OCI-LY7 (cell line): ENCODE measurements at regions not wholly inside any gene's neighbourhood (a gene's known extent, or its start where the extent isn't known, plus 50 kb on each side); places are given as distances from the start of the nearest gene placed in this dataset.

Experiments used
- BruUV-seq: library from RNA; stranded (reverse); fragments of 400-500 nt; replicated peaks from 2 replicates; lab custom pipeline; 2021; lab: Mats Ljungman, UMichigan
- CTCF ChIA-PET: fragments of 300-600 bp; sonication (Branson Sonifier 250); formaldehyde crosslinking; loops from one replicate; lab custom pipeline; 2022; ENCODE audit warnings: antibody characterized with exemption; ENCODE audit not compliant: unreplicated experiment; lab: Charles Lee
- POLR2A ChIA-PET: fragments of 300-600 bp; sonication (Branson Sonifier 250); formaldehyde crosslinking; loops from one replicate; lab custom pipeline; 2022; ENCODE audit warnings: antibody characterized with exemption; lab: Charles Lee
- DNase-seq: peaks from one replicate; pipeline ENCODE4 v3.0.0-alpha.2; 2015; ENCODE audit warnings: low spot score
- H2AFZ ChIP-seq: fragments of 200-600 bp; sonication (generic), shearing (Covaris generic); 2 replicates; pipeline ENCODE4 v1.6.1; 2014; ENCODE audit warnings: mild to moderate bottlenecking, antibody characterized with exemption, low read length, moderate library complexity
- H3K27ac ChIP-seq: fragments of 200-600 bp; sonication (generic); 2 replicates; pipeline ENCODE4 v1.5.1; 2014; ENCODE audit warnings: mixed run types, low read depth, mild to moderate bottlenecking, moderate library complexity, low read length, inconsistent platforms; ENCODE audit not compliant: poor library complexity, severe bottlenecking
- H3K36me3 ChIP-seq: fragments of 200-600 bp; sonication (generic); 2 replicates; pipeline ENCODE4 v1.6.1; 2014; ENCODE audit warnings: mild to moderate bottlenecking, antibody characterized with exemption, low read length, moderate library complexity, mixed read lengths; ENCODE audit not compliant: insufficient read depth
- H3K4me1 ChIP-seq: fragments of 200-600 bp; sonication (generic); 2 replicates; pipeline ENCODE4 v1.5.1; 2014; ENCODE audit warnings: mild to moderate bottlenecking, low read length; ENCODE audit not compliant: insufficient read depth, poor library complexity, severe bottlenecking
- H3K4me2 ChIP-seq: fragments of 200-600 bp; sonication (generic); 2 replicates; pipeline ENCODE4 v1.6.1; 2014; ENCODE audit warnings: mild to moderate bottlenecking, low read length
- H3K4me3 ChIP-seq: fragments of 200-600 bp; sonication (generic); 2 replicates; pipeline ENCODE4 v1.5.1; 2014; ENCODE audit warnings: mild to moderate bottlenecking, low read depth, low read length; ENCODE audit not compliant: poor library complexity, severe bottlenecking
- H3K79me2 ChIP-seq: fragments of 200-600 bp; sonication (generic); 2 replicates; pipeline ENCODE4 v1.6.1; 2016; ENCODE audit warnings: low read depth, mild to moderate bottlenecking, low read length, moderate library complexity, mixed read lengths; ENCODE audit not compliant: insufficient read depth
- H3K9me2 ChIP-seq: fragments of 200-600 bp; sonication (generic); 2 replicates; pipeline ENCODE4 v1.6.1; 2016; ENCODE audit warnings: mild to moderate bottlenecking, low read length, mixed read lengths; ENCODE audit not compliant: insufficient read depth
- H3K9me3 ChIP-seq: fragments of 200-600 bp; sonication (generic); 2 replicates; pipeline ENCODE4 v1.6.1; 2014; ENCODE audit warnings: mild to moderate bottlenecking, mixed run types, low read length, mixed read lengths
- H4K20me1 ChIP-seq: fragments of 200-600 bp; sonication (generic); 2 replicates; pipeline ENCODE4 v1.6.1; 2014; ENCODE audit warnings: mild to moderate bottlenecking, antibody characterized with exemption, low read length, moderate library complexity, mixed read lengths; ENCODE audit not compliant: insufficient read depth
- CTCF ChIP-seq: fragments of 200-600 bp; sonication (generic); conservative IDR thresholded peaks from 2 replicates; pipeline ENCODE4 v1.5.1; 2014; ENCODE audit warnings: mild to moderate bottlenecking, antibody characterized with exemption, low read length, moderate library complexity, mixed read lengths
- EZH2phosphoT487 ChIP-seq: fragments of 200-600 bp; sonication (generic); IDR thresholded peaks from 2 replicates; pipeline ENCODE4 v1.6.1; 2018; ENCODE audit warnings: low read depth, borderline replicate concordance, mild to moderate bottlenecking, mixed run types, antibody characterized with exemption, low read length, moderate library complexity, mixed read lengths
- intact Hi-C: fragments of 100-400 bp; cut with micrococcal nuclease; formaldehyde crosslinking; loops from one replicate; pipeline ENCODE4 v1.10.0; 2022; ENCODE audit not compliant: unreplicated experiment

GRCh38 chr14:95386536-95387095 lies 66.9 kb upstream of the CLMN start:
- Histone ChIP-seq H3K4me2 (no peak overlapping the region), H4K20me1 (no peaks in the 10 kb centered on the region), H2AFZ (no peak overlapping the region), H3K4me1 (no peaks in the 10 kb centered on the region), H3K27ac (no peak overlapping the region), H3K79me2 (no peaks in the 10 kb centered on the region), H3K36me3 (no peaks in the 10 kb centered on the region), H3K9me2 (no peaks in the 10 kb centered on the region), H3K9me3 (no peaks in the 10 kb centered on the region), H3K4me3 (no peak overlapping the region)
- no peak for TF ChIP-seq EZH2phosphoT487
- POLR2A ChIA-PET = no interaction called here
- intact Hi-C loops = no loop called here
- no peak for DNase-seq
- CTCF ChIA-PET = no interaction called here
- BruUV-seq = no TSS peak

DNA sequence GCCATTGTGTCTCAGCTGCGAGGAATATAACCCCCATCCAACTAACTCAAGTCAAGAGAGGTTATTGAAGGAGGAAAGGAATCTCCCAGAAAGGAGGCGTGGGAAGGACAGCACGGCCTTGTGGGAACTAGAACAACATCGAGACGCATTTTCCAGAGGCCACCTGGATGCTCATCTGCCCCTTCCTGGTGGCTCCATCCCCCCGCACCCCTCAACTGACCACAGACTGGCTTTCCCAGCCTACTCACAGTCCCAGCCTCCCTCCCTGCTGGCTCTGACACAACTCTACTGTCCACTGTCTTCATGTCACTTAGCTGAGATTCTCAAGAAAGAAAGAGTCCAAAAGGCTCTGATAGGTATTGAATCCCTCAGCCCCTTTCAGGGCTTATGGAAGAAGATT lies 66.0 kb upstream of the CLMN start:
- Histone ChIP-seq H3K79me2 (no peaks in the 10 kb centered on the region), H3K4me1 (no peaks in the 10 kb centered on the region), H3K4me3 (no peak overlapping the region), H3K27ac (no peak overlapping the region), H4K20me1 (no peaks in the 10 kb centered on the region), H3K9me2 (no peaks in the 10 kb centered on the region), H3K36me3 (no peaks in the 10 kb centered on the region), H2AFZ (no peak overlapping the region), H3K4me2 (no peak overlapping the region), H3K9me3 (no peaks in the 10 kb centered on the region)
- ChIA-PET POLR2A (interaction anchor here (0.5 kb wide), 1 partner anchor 165 kb away, joined by 4 read pairs; no protein-coding TSS in a partner anchor), CTCF (no interaction called here)
- TF ChIP-seq EZH2phosphoT487 (no peak), CTCF (no peak)
- intact Hi-C loops = no loop called here
- DNase-seq = no peak
- BruUV-seq = no TSS peak

GRCh38 chr14:95382747-95383146 lies 63.0 kb upstream of the CLMN start:
- Histone ChIP-seq H3K36me3 (no peaks in the 10 kb centered on the region), H3K4me1 (no peaks in the 10 kb centered on the region), H2AFZ (no peak overlapping the region), H3K79me2 (no peaks in the 10 kb centered on the region), H3K4me2 (no peak overlapping the region), H4K20me1 (no peaks in the 10 kb centered on the region), H3K4me3 (no peak overlapping the region), H3K27ac (no peak overlapping the region), H3K9me2 (no peaks in the 10 kb centered on the region), H3K9me3 (peaks cover 11% of the 10 kb centered on the region; the same call in 1 of the 2 replicates)
- CTCF ChIA-PET = no interaction called here
- TF ChIP-seq CTCF (no peak), EZH2phosphoT487 (no peak)
- BruUV-seq = no TSS peak
- no peak for DNase-seq
- POLR2A ChIA-PET = no interaction called here
- intact Hi-C loops = no loop called here
